ENCODE measurements at regions not wholly inside any gene's neighbourhood (a gene's known extent, or its start where the extent isn't known, plus 50 kb on each side); places are given as distances from the start of the nearest gene placed in this dataset.

- Mint-ChIP-seq H3K36me3 (ENCODE audit: insufficient read depth, unreplicated experiment) (no peaks in the 10 kb centered on the region), H3K4me1 (ENCODE audit: insufficient read depth, unreplicated experiment) (peaks cover 12% of the 10 kb centered on the region), H3K4me3 (ENCODE audit: unreplicated experiment) (no peak overlapping the region), H3K27ac (ENCODE audit: low read depth, unreplicated experiment) (no peak overlapping the region), H3K9me3 (ENCODE audit: unreplicated experiment) (no peaks in the 10 kb centered on the region), H3K27me3 (ENCODE audit: insufficient read depth, unreplicated experiment) (no peaks in the 10 kb centered on the region)
- BruUV-seq (replicated peaks) = no TSS peak
- ChIA-PET POLR2A (interaction anchor here (0.9 to 1.3 kb wide), 3 partner anchors 12 to 30 kb away, joined by 3 to 6 read pairs (median 4); no protein-coding TSS in a partner anchor), CTCF (no interaction called here)
- no peak for TF ChIP-seq CTCF (IDR thresholded peaks at IDR 0.05; ENCODE audit: unreplicated experiment)
- peak; percentile 23 for DNase-seq (ENCODE audit: unreplicated experiment)
- intact Hi-C loops (cut with micrococcal nuclease) = no loop called here
Measured at GRCh38 chr11:105392556-105392955, 217.3 kb upstream of the GRIA4 start.

- CTCF ChIA-PET = no interaction called here
- intact Hi-C loops (cut with micrococcal nuclease) = no loop called here
- Mint-ChIP-seq H3K9me3 (ENCODE audit: unreplicated experiment) (no peaks in the 10 kb centered on the region), H3K27ac (ENCODE audit: low read depth, unreplicated experiment) (no peak overlapping the region), H3K36me3 (ENCODE audit: insufficient read depth, unreplicated experiment) (no peaks in the 10 kb centered on the region), H3K27me3 (ENCODE audit: insufficient read depth, unreplicated experiment) (no peaks in the 10 kb centered on the region), H3K4me1 (ENCODE audit: insufficient read depth, unreplicated experiment) (peaks cover 12% of the 10 kb centered on the region), H3K4me3 (ENCODE audit: unreplicated experiment) (no peak overlapping the region)
- no TSS peak for BruUV-seq (replicated peaks)
- no peak for TF ChIP-seq CTCF (IDR thresholded peaks at IDR 0.05; ENCODE audit: unreplicated experiment)
- DNase-seq (ENCODE audit: unreplicated experiment) = no peak
- POLR2A ChIA-PET = no interaction called here
Measured at GRCh38 chr11:105389952-105390351, 219.9 kb upstream of the GRIA4 start.

- H3K27ac Mint-ChIP-seq (ENCODE audit: low read depth, unreplicated experiment) = no peak overlapping the region
- H3K36me3 Mint-ChIP-seq (ENCODE audit: insufficient read depth, unreplicated experiment) = no peaks in the 10 kb centered on the region
- BruUV-seq (replicated peaks) = no TSS peak
- H3K9me3 Mint-ChIP-seq (ENCODE audit: unreplicated experiment) = no peaks in the 10 kb centered on the region
- POLR2A ChIA-PET = no interaction called here
- H3K27me3 Mint-ChIP-seq (ENCODE audit: insufficient read depth, unreplicated experiment) = no peaks in the 10 kb centered on the region
- peaks cover 12% of the 10 kb centered on the region for H3K4me1 Mint-ChIP-seq (ENCODE audit: insufficient read depth, unreplicated experiment)
- no peak for DNase-seq (ENCODE audit: unreplicated experiment)
- no peak overlapping the region for H3K4me3 Mint-ChIP-seq (ENCODE audit: unreplicated experiment)
- intact Hi-C loops (cut with micrococcal nuclease) = no loop called here
- no peak for TF ChIP-seq CTCF (IDR thresholded peaks at IDR 0.05; ENCODE audit: unreplicated experiment)
- CTCF ChIA-PET = no interaction called here
Measured at GRCh38 chr11:105388006-105388405, 221.9 kb upstream of the GRIA4 start.

GRCh38 chr11:105381941-105382340, 227.9 kb upstream of the GRIA4 start:
- ChIA-PET POLR2A (interaction anchor here (0.6 kb wide), 2 partner anchors 13 to 128 kb away, joined by 3 to 4 read pairs; no protein-coding TSS in a partner anchor), CTCF (interaction anchor here (0.6 kb wide), 1 partner anchor 1656 kb away, joined by 3 read pairs; no protein-coding TSS in a partner anchor)
- BruUV-seq (replicated peaks) = no TSS peak
- no peak for DNase-seq (ENCODE audit: unreplicated experiment)
- H3K9me3 Mint-ChIP-seq (ENCODE audit: unreplicated experiment) = no peaks in the 10 kb centered on the region
- H3K27me3 Mint-ChIP-seq (ENCODE audit: insufficient read depth, unreplicated experiment) = no peaks in the 10 kb centered on the region
- no peak overlapping the region for H3K4me3 Mint-ChIP-seq (ENCODE audit: unreplicated experiment)
- H3K4me1 Mint-ChIP-seq (ENCODE audit: insufficient read depth, unreplicated experiment) = no peaks in the 10 kb centered on the region
- no peak for TF ChIP-seq CTCF (IDR thresholded peaks at IDR 0.05; ENCODE audit: unreplicated experiment)
- no peak overlapping the region for H3K27ac Mint-ChIP-seq (ENCODE audit: low read depth, unreplicated experiment)
- no peaks in the 10 kb centered on the region for H3K36me3 Mint-ChIP-seq (ENCODE audit: insufficient read depth, unreplicated experiment)
- intact Hi-C loops (cut with micrococcal nuclease) = no loop called here
